Stomach (tissue), 4 donors: ENCODE measurements at regions not wholly inside any gene's neighbourhood (a gene's known extent, or its start where the extent isn't known, plus 50 kb on each side); places are given as distances from the start of the nearest gene placed in this dataset.

ENCODE experiments used
- CTCF ChIP-seq, 7 experiments: fragments of 450-650 bp in 4 of 7; fragments of 200-600 bp in 3 of 7; sonication (generic) in 3 of 7; IDR thresholded peaks; one replicate each; pipeline ENCODE4 v1.5.1; 2016 to 2019; ENCODE audit warnings: antibody characterized with exemption in 7 of 7, control low read depth in 2 of 7, mild to moderate bottlenecking in 1 of 7
- EP300 ChIP-seq: sonication (generic); formaldehyde crosslinking; IDR thresholded peaks from one replicate; pipeline ENCODE4 v1.6.1; 2017; ENCODE audit warnings: antibody characterized with exemption
- POLR2A ChIP-seq, 4 donors: fragments of 450-650 bp; IDR thresholded peaks; one replicate each; pipeline ENCODE4 v1.6.1; 2016; ENCODE audit warnings: antibody characterized with exemption in 4 of 4, control low read depth in 2 of 4, mild to moderate bottlenecking in 1 of 4, moderate library complexity in 1 of 4
- POLR2AphosphoS5 ChIP-seq, 3 donors: sonication (generic); formaldehyde crosslinking; IDR thresholded peaks; one replicate each; pipeline ENCODE4 v1.6.1; 2016; ENCODE audit warnings: antibody characterized with exemption in 3 of 3

GRCh38 chr13:83765796-83766195, 116.5 kb downstream of the SLITRK1 start:
- TF ChIP-seq CTCF (IDR thresholded peaks at IDR 0.05) (no peak), EP300 (no peak), POLR2A (IDR thresholded peaks at IDR 0.05) (no peak), POLR2AphosphoS5 (IDR thresholded peaks at IDR 0.05) (no peak)
